Mucosa of stomach (tissue), 1 donor: ENCODE measurements at regions not wholly inside any gene's neighbourhood (a gene's known extent, or its start where the extent isn't known, plus 50 kb on each side); places are given as distances from the start of the nearest gene placed in this dataset.

Source experiments
- H3K27me3 ChIP-seq: one replicate; pipeline ENCODE4 v1.7.0; 2013; ENCODE audit warnings: mild to moderate bottlenecking, low read length; ENCODE audit not compliant: control insufficient read depth, insufficient read depth
- H3K36me3 ChIP-seq: one replicate; pipeline ENCODE4 v1.7.0; 2013; ENCODE audit warnings: low read length; ENCODE audit not compliant: control insufficient read depth, insufficient read depth
- H3K4me1 ChIP-seq: one replicate; pipeline ENCODE4 v1.7.0; 2013; ENCODE audit warnings: mild to moderate bottlenecking, low read length; ENCODE audit not compliant: control insufficient read depth, insufficient read depth
- H3K4me3 ChIP-seq: one replicate; pipeline ENCODE4 v1.7.0; 2013; ENCODE audit warnings: low read length
- H3K9ac ChIP-seq: one replicate; pipeline ENCODE4 v1.7.0; 2013; ENCODE audit warnings: mild to moderate bottlenecking, low read length, moderate library complexity
- H3K9me3 ChIP-seq: one replicate; pipeline ENCODE4 v1.7.0; 2013; ENCODE audit warnings: mild to moderate bottlenecking, low read length, moderate library complexity; ENCODE audit not compliant: control insufficient read depth
- donor health status: Pancreatic carcinoma.

DNA sequence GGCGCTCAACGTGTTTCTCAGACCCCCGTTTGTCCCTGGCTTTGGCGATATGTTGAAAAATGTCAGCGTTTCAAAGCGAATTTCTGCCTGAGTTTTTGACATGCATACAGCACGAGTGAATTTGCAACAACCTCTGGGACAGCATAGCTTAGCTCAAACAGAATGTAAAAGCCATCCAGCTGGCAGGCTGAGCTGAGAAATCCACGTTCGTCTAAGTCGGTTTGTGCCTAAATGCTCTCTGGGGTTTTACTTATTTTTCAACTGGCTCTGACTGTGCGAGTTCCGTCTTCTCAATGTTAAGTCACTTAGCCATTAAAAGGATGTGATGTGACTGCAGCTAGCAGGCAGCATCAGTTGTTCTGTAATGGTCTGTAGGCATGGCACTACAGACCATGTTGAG lies 243.5 kb upstream of the SLCO3A1 start:
- Histone ChIP-seq H3K9me3 (no peaks in the 10 kb centered on the region), H3K4me1 (no peaks in the 10 kb centered on the region), H3K9ac (no peak overlapping the region), H3K27me3 (no peaks in the 10 kb centered on the region), H3K36me3 (no peaks in the 10 kb centered on the region), H3K4me3 (no peak overlapping the region)

DNA sequence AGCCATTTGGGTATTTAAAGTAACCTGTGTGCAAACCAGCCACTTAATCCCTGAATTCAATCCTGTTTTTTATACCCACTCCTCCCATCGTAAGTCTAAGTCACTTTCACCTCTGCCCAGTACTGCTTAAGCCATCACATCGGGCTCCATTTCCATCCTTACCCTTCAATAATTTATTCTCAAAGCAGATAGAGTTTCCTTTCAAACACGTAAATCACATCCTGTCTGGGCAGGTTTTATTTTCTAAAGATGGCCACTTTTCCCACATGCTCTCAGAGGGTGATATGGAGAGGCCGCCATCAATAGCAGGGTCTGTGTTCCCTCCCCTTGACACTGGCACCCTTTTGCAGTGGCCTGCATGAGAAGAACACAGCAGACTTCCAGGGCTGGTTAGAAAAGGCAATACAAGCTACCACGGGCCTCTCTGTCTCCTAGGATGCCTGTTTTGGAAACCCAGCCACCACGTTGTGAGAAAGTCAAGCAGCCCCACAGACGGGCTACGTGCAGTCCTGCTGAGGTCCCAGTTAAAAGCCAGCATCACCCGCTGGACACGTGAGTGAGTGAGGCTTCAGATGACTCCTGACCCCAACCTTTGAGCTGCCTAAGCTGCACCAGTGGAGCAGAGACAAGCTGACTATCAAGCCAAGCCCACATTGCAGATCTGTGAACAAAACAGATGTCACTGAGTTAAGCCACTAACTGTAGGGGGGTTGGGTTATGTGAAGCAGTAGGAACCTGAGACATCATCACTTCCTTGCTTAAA lies 241.8 kb upstream of the SLCO3A1 start:
- no peak overlapping the region for H3K4me3 ChIP-seq
- no peaks in the 10 kb centered on the region for H3K27me3 ChIP-seq
- no peaks in the 10 kb centered on the region for H3K4me1 ChIP-seq
- no peaks in the 10 kb centered on the region for H3K9me3 ChIP-seq
- H3K9ac ChIP-seq, result no peak overlapping the region
- no peaks in the 10 kb centered on the region for H3K36me3 ChIP-seq

DNA sequence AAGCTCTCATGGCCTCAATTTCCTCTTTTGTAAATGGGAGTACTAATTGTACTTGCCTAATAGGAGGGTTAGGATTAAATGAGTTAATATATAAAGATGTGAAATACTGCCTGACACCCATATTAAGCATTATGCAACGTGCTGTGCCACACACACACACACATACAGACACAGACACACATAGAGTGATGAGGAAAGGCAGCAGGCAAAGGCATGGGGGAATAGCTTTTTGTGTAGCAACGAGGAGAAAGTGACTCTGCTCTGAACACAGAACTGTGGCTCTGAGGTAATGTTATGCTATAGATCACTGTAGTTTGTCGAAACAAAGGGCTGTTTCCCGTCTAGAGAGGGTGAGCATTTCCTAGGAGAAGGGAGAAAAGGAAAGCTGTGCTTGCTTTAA lies 233.3 kb upstream of the SLCO3A1 start:
- no peak overlapping the region for H3K4me3 ChIP-seq
- H3K9me3 ChIP-seq, result no peaks in the 10 kb centered on the region
- no peaks in the 10 kb centered on the region for H3K36me3 ChIP-seq
- no peaks in the 10 kb centered on the region for H3K4me1 ChIP-seq
- H3K9ac ChIP-seq, result no peak overlapping the region
- no peaks in the 10 kb centered on the region for H3K27me3 ChIP-seq

DNA sequence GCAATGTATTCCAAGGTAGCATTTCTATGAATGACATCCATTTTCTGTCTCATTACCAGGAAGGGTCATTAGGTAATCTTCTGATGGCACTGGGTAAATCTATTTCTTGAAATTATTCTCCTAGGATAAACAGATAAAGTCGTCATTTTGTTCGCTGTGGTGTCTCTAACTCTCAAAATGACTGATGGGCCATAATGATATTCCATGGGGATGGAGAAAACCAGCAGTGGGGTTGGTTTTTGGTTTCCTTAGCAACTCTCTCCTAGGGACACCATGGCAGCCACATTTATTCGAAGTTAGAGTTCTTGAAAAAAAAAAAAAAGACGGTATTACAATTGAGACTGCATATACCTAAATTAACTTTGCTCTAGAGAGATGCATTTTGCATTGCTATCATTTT lies 231.3 kb upstream of the SLCO3A1 start:
- no peak overlapping the region for H3K9ac ChIP-seq
- no peaks in the 10 kb centered on the region for H3K4me1 ChIP-seq
- no peak overlapping the region for H3K4me3 ChIP-seq
- H3K27me3 ChIP-seq, result no peaks in the 10 kb centered on the region
- no peaks in the 10 kb centered on the region for H3K9me3 ChIP-seq
- no peaks in the 10 kb centered on the region for H3K36me3 ChIP-seq

DNA sequence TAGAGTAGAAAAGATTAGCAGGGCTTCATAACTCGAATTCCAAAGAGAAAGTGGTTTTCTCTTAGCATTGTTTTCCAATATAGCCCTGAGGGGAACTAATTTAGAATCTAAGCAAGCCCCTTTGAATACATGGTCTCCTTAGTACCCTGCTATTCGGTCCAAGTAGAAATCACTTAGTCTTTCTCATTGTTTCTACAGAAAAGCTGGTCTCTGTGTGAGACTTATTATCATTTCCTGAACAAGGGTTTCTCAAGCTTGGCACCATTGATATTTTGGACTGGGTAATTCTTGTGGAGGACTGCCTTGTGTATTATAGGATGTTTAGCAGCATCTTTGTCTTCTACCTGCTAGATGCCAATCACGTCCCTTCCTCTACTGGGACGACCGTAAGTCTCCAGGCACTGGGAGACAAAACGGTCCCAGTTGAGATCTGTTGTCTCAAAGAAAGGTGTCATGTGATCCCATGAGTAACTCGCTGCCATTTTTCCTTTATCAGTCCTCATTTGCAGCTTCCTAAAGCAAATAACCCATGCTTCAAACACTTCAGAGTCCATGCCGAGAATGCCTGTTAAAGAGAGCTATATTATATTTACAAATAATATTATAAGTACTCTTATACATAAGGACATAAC lies 230.7 kb upstream of the SLCO3A1 start:
- H3K4me1 ChIP-seq, result no peaks in the 10 kb centered on the region
- H3K36me3 ChIP-seq, result no peaks in the 10 kb centered on the region
- no peaks in the 10 kb centered on the region for H3K27me3 ChIP-seq
- H3K4me3 ChIP-seq, result no peak overlapping the region
- no peaks in the 10 kb centered on the region for H3K9me3 ChIP-seq
- no peak overlapping the region for H3K9ac ChIP-seq

DNA sequence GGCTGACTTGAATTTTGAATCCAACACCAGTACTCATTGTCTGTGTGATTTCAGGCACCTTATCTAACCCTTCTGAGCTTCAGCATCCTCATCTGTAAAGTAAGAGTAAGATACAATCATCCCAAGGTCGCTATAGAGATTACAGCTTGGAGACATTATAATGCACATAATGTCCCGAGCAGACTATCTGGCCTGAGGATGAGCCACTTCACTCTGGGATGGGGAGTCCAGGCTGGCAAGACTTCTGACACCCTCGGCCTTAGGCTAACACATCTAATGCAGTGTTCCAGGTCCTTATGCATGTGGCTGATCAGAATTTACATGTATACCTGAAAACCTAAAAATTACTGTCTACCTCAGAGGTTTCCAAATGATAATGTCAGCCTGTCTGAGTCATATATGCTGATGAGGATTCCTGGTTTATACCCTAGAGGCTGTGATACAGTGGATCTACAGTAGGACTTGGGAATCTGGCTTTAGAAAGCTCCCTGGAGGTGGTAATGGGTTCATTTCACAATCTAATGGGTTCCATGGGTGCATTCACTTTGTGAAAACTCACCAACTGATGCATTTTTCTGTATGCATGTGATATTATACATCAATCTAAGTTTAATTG lies 229.0 kb upstream of the SLCO3A1 start:
- H3K4me3 ChIP-seq, result no peak overlapping the region
- no peaks in the 10 kb centered on the region for H3K4me1 ChIP-seq
- no peaks in the 10 kb centered on the region for H3K9me3 ChIP-seq
- no peaks in the 10 kb centered on the region for H3K36me3 ChIP-seq
- no peak overlapping the region for H3K9ac ChIP-seq
- no peaks in the 10 kb centered on the region for H3K27me3 ChIP-seq

DNA sequence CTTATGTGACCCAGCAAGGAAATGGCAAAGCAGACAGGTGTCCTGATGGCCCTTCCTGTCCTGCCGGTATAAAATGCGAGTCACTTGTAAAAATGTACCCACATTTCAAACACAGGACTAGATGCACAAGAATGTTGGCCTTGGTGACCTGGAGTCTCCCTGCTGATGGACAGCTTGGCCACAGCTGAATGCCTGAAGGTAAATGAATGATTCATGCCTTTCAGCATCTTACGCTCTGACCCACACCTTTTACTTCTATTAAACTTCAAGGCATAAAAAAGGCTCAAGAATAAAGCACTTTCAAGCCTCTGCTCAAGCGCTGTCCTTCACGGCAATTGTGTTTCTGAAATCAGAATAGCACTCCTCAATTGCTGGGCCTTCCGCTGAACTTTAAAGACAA lies 228.0 kb upstream of the SLCO3A1 start:
- Histone ChIP-seq H3K9ac (no peak overlapping the region), H3K4me1 (no peaks in the 10 kb centered on the region), H3K36me3 (no peaks in the 10 kb centered on the region), H3K27me3 (no peaks in the 10 kb centered on the region), H3K4me3 (no peak overlapping the region), H3K9me3 (no peaks in the 10 kb centered on the region)

DNA sequence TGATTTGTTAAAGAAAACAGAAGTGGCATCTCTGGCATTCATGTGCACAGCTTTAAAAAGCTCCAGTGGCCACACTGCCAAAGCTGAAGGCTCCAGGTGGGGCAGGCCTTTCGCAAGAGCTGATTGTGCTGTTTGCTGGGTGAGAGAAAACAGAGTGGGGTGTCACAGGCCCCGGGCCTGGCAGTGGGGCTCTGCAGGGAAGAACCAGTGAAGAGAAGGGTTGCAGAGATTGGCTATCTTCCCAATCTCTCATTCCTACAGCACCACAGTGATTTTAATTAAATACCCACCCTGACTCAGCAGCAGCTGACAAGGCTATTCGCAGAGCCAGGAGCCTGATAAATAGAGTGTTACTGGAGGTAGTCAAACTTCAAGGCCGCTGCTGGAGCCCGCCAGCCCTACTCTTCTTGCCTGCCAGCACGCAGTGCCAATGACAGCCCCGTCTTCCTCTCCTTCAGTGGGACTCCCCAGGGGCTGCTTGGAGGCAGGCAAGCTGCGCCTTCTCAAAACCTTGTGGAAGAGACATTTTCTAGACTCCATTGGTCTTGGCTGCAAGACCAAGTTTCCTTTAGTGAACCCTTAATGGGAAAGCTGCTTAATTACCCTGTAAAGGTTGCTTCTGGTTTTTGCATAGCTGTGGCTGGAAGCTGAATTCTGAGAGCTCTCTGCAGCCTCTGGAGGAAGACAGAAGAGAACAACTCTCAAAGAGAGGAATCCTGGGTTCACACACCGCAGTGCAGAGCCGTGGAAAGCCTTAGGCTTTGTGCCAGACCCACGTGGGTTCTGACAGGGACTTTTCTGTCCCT lies 225.8 kb upstream of the SLCO3A1 start:
- Histone ChIP-seq H3K9me3 (no peaks in the 10 kb centered on the region), H3K36me3 (no peaks in the 10 kb centered on the region), H3K4me3 (no peak overlapping the region), H3K27me3 (no peaks in the 10 kb centered on the region), H3K9ac (no peak overlapping the region), H3K4me1 (no peaks in the 10 kb centered on the region)

DNA sequence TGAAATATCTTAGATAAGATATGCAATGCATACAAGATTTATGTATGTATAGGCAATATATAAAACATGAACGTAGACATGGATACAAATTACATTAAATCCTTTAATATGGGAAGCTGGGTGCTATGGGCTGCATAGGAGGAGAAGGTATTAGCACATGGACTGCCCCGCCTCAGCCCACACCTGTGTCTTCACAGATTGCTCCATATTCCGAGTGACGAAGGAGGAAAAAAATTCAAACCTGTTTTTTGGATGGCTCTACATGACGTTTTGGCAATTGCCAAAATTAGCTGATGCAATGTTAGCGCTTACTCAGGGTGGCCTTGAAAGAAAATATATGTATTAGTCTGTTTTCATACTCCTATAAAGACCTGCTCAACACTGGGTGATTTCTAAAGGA lies 223.4 kb upstream of the SLCO3A1 start:
- no peaks in the 10 kb centered on the region for H3K36me3 ChIP-seq
- H3K27me3 ChIP-seq, result no peaks in the 10 kb centered on the region
- no peaks in the 10 kb centered on the region for H3K9me3 ChIP-seq
- H3K9ac ChIP-seq, result no peak overlapping the region
- H3K4me1 ChIP-seq, result no peaks in the 10 kb centered on the region
- H3K4me3 ChIP-seq, result no peak overlapping the region

DNA sequence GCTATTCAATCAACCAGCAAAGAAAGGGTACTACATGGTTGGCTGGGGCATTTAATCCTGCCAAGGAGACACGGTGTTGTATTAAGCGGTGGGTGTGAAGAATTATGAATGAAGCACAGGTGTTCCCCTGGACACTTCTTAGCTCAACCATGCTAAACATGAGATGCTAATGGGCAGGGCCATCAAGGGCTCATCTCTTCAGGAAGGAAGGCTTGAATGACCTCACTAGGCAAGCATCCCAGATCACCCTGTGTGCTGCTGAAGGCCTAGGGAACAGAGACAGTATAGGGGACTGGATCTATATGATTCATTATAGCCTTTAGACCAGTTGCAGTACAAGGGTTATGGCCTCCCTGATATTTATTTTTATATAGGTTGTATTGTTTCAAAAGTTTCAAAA lies 221.3 kb upstream of the SLCO3A1 start:
- H3K4me1 ChIP-seq, result no peaks in the 10 kb centered on the region
- no peaks in the 10 kb centered on the region for H3K36me3 ChIP-seq
- H3K4me3 ChIP-seq, result no peak overlapping the region
- no peaks in the 10 kb centered on the region for H3K27me3 ChIP-seq
- H3K9ac ChIP-seq, result no peak overlapping the region
- H3K9me3 ChIP-seq, result no peaks in the 10 kb centered on the region

DNA sequence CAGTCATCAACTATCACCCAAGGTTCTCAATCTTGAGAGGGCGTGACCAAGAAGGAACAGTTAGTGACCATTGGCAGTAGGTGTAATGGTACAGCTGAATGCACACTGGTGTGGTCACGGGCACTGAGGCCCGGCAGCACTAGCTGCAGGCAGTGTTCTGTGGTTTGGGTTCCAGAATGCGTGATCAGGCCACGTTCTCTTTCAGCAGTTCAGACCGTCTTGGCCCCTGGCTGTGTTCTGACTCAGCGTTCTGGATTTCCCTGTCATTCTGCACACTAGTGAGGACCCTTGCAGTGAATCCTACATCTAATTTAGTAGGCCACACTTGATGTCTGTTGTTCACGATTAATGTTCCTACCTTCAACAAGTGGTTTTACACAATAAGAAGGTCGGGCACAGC lies 220.5 kb upstream of the SLCO3A1 start:
- no peaks in the 10 kb centered on the region for H3K27me3 ChIP-seq
- no peaks in the 10 kb centered on the region for H3K36me3 ChIP-seq
- H3K9me3 ChIP-seq, result no peaks in the 10 kb centered on the region
- no peak overlapping the region for H3K4me3 ChIP-seq
- no peaks in the 10 kb centered on the region for H3K4me1 ChIP-seq
- no peak overlapping the region for H3K9ac ChIP-seq

DNA sequence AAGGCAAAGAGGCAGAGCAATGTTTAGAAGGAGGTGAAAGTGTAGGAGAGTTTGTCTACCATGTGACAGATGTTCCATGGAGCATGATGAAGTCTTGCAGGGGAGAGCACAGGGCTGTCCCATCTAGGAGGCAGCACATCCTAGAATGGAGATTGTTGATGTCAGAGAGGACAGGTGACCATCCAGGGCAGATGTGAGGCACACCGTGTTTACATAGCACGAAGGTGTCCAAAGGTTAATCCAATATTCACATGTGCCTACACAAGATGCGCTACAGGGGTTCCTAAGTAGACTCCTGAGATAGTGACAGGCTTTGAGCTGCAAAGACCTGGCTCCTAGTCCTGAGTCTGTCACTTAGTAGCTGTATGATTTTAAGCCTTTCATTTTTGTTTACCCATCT lies 219.3 kb upstream of the SLCO3A1 start:
- Histone ChIP-seq H3K27me3 (no peaks in the 10 kb centered on the region), H3K9ac (no peak overlapping the region), H3K36me3 (no peaks in the 10 kb centered on the region), H3K4me1 (no peaks in the 10 kb centered on the region), H3K4me3 (no peak overlapping the region), H3K9me3 (no peaks in the 10 kb centered on the region)
